GM19372 (cell line): ENCODE measurements at regions not wholly inside any gene's neighbourhood (a gene's known extent, or its start where the extent isn't known, plus 50 kb on each side); places are given as distances from the start of the nearest gene placed in this dataset.
"Not testable (repeated sequence)": the region's sequence is repeated elsewhere in the genome, so short reads cannot be mapped to it uniquely, and the experiment has no call there.

Experiments
- ATAC-seq: cut with Tn5 transposase; IDR thresholded peaks from one replicate; pipeline ENCODE4 v1.9.1; 2021; ENCODE audit warnings: mild to moderate bottlenecking, low read depth, moderate library complexity; ENCODE audit not compliant: unreplicated experiment

GRCh38 chr2:159880729-159881128, 82.7 kb upstream of the CD302 start:
- no peak for ATAC-seq

GRCh38 chr2:159879051-159879604, 81.1 kb upstream of the CD302 start:
- ATAC-seq, result peak; percentile 84

GRCh38 chr2:159875083-159875482, 77.1 kb upstream of the CD302 start:
- no peak for ATAC-seq

GRCh38 chr2:159873258-159873657, 75.2 kb upstream of the CD302 start:
- ATAC-seq, result no peak

- ATAC-seq, result no peak
These were observed 74.3 kb upstream of the CD302 start for GRCh38 chr2:159872353-159872752.

- ATAC-seq, result not testable (repeated sequence)
These were observed 70.7 kb upstream of the CD302 start for GRCh38 chr2:159868598-159869159.

- no peak for ATAC-seq
These were observed 69.8 kb upstream of the CD302 start for GRCh38 chr2:159867567-159868361.

GRCh38 chr2:159863526-159864160, 65.6 kb upstream of the CD302 start:
- ATAC-seq, result no peak

GRCh38 chr2:159860581-159861310, 62.7 kb upstream of the CD302 start:
- no peak for ATAC-seq

GRCh38 chr2:159859583-159859982, 61.6 kb upstream of the CD302 start:
- no peak for ATAC-seq

- ATAC-seq, result no peak
These were observed 58.8 kb upstream of the CD302 start for GRCh38 chr2:159856760-159857159.

GRCh38 chr2:159855557-159856061, 57.6 kb upstream of the CD302 start:
- ATAC-seq, result no peak

GRCh38 chr2:159855143-159855542, 57.1 kb upstream of the CD302 start:
- ATAC-seq, result no peak

- no peak for ATAC-seq
These were observed 56.5 kb upstream of the CD302 start for GRCh38 chr2:159854481-159854880.

GRCh38 chr2:159853101-159853500, 55.1 kb upstream of the CD302 start:
- no peak for ATAC-seq

GRCh38 chr2:159851941-159852340, 53.9 kb upstream of the CD302 start:
- ATAC-seq, result no peak

- no peak for ATAC-seq
These were observed 52.8 kb upstream of the CD302 start for GRCh38 chr2:159850789-159851188.

GRCh38 chr2:159849160-159849813, 51.3 kb upstream of the CD302 start:
- ATAC-seq, result no peak
